ENCODE measurements at regions not wholly inside any gene's neighbourhood (a gene's known extent, or its start where the extent isn't known, plus 50 kb on each side); places are given as distances from the start of the nearest gene placed in this dataset.

DNA sequence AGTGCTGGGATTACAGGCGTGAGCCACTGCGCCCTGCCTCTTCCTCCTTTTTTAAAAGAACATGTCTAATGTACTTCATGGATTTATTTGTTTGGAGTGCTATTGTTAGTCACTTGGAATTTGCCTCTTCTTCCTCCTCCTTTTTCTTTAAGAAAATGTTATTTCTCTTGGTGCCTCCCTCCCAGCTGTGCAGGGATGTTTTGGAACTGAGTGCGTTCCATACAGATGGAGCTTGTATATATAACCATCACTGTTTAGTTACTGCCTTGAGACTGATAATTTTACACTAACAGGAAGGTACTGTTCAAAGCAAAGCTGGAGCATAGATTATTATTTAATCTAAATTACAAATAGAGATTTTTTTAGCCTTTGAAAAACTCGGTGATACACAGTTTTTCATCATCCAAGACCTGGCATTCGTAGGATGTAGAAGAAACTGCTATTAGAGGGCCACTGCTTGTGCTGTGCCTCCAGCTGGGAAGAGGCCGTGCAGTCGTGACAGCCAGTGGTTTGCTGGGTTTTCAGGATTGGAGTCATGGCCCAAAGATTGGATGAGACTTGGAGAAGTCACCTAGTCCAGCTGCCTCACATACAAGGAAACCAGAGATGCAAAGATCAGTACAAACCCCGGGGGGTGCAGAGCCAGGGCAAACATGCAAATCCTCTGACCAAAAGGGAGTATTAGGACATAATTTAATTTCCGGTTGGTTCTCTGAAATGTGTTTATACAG, 123.1 kb downstream of the PLEKHG1 start:
- no peak for TF ChIP-seq POLR2A (IDR thresholded peaks at IDR 0.05)
- TF ChIP-seq, protein P1, sequence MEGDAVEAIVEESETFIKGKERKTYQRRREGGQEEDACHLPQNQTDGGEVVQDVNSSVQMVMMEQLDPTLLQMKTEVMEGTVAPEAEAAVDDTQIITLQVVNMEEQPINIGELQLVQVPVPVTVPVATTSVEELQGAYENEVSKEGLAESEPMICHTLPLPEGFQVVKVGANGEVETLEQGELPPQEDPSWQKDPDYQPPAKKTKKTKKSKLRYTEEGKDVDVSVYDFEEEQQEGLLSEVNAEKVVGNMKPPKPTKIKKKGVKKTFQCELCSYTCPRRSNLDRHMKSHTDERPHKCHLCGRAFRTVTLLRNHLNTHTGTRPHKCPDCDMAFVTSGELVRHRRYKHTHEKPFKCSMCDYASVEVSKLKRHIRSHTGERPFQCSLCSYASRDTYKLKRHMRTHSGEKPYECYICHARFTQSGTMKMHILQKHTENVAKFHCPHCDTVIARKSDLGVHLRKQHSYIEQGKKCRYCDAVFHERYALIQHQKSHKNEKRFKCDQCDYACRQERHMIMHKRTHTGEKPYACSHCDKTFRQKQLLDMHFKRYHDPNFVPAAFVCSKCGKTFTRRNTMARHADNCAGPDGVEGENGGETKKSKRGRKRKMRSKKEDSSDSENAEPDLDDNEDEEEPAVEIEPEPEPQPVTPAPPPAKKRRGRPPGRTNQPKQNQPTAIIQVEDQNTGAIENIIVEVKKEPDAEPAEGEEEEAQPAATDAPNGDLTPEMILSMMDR (IDR thresholded peaks at IDR 0.05): no peak
- intact Hi-C loops (cut with DNase I): no loop called here
- Histone ChIP-seq H3K36me3 (no peaks in the 10 kb centered on the region), H3K9me3 (no peaks in the 10 kb centered on the region), H3K27ac (no peak overlapping the region), H3K27me3 (no peaks in the 10 kb centered on the region), H3K4me3 (replicated peaks in 1 of 3) (no peak overlapping the region), H3K4me1 (peaks cover 11 to 12% of the 10 kb centered on the region in 2 donors)
- no peak for DNase-seq
- 84 to 90% methylated on average over 9 of the region's 9 CpGs for WGBS, 2 donors

DNA sequence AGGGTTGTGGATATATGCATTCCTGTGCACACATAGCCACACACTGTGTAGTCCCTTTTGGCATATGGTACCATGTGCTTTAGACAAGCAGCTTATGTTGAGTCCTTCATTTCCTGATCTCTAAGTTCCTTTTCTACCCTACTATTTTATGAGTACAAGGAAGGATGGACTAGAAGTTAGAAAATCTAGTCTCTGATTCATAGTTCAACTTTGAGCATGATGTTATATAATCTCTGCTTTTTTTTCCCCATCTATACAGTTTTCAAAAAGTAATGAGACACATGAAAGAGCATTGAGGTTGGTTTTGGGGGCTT, 123.6 kb downstream of the PLEKHG1 start:
- TF ChIP-seq, protein P1 (IDR thresholded peaks at IDR 0.05): no peak
- TF ChIP-seq POLR2A (IDR thresholded peaks at IDR 0.05): no peak
- Histone ChIP-seq H3K9me3 (no peaks in the 10 kb centered on the region), H3K27me3 (no peaks in the 10 kb centered on the region), H3K27ac (no peak overlapping the region), H3K36me3 (no peaks in the 10 kb centered on the region), H3K4me1 (peaks cover 11 to 12% of the 10 kb centered on the region in 2 donors), H3K4me3 (replicated peaks in 1 of 3) (no peak overlapping the region)
- no peak for DNase-seq
- intact Hi-C loops (cut with DNase I): no loop called here

DNA sequence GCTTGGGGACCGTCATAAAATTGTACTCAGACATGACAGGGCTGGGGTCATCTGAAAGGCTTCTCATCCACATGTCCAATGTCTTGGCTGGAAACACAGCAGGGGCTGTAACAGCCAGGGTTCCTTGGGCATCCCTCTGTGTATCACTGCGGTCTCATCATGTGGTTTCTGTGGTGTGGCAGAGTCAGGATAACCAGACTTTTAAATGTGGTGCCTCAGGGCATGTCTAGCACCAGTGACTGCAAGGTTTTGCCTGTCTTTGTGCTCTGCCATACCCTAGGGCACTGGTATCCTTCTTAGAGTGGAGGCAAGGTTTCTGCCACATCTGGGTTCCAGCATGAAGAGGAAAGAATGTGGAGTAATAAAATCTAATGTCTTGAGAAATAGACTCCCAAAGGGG, 124.2 kb downstream of the PLEKHG1 start:
- intact Hi-C loops (cut with DNase I): no loop called here
- no peaks in the 10 kb centered on the region for H3K27me3 ChIP-seq
- TF ChIP-seq, protein P1 (IDR thresholded peaks at IDR 0.05): no peak
- no peak for TF ChIP-seq POLR2A (IDR thresholded peaks at IDR 0.05)
- H3K4me1 ChIP-seq: peaks cover 11 to 12% of the 10 kb centered on the region in 2 donors
- H3K36me3 ChIP-seq: no peaks in the 10 kb centered on the region
- no peak for DNase-seq
- WGBS, 2 donors: 64 to 74% methylated on average over 2 of the region's 2 CpGs
- no peak overlapping the region for H3K27ac ChIP-seq
- no peak overlapping the region for H3K4me3 ChIP-seq (replicated peaks in 1 of 3)
- no peaks in the 10 kb centered on the region for H3K9me3 ChIP-seq

DNA sequence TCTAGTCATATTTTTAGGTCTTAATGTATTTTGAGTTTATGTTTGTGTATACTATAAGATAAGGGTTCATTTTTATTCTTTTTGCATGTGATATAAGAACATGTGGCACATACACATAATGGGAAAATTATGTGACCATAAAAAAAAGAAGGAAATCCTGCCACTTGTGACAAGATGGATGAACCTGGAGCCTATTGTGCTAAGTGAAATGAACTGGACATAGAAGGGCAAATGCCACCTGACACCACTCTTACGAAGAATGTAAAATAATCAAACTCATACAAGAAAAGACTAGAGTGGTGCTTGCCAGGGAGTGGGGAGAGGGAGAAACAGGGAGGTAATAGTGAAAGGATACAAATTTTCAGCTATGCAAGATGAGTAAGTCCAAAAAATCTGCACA, 126.1 kb downstream of the PLEKHG1 start:
- Histone ChIP-seq H3K27ac (no peak overlapping the region), H3K4me3 (replicated peaks in 1 of 3) (no peak overlapping the region), H3K27me3 (no peaks in the 10 kb centered on the region), H3K9me3 (no peaks in the 10 kb centered on the region), H3K36me3 (no peaks in the 10 kb centered on the region), H3K4me1 (peaks cover 4 to 5% of the 10 kb centered on the region in 2 donors)
- WGBS, 2 donors: 70 to 71% methylated on average over 1 of the region's 1 CpG
- no peak for DNase-seq
- TF ChIP-seq, protein P1 (IDR thresholded peaks at IDR 0.05): no peak
- no peak for TF ChIP-seq POLR2A (IDR thresholded peaks at IDR 0.05)
- intact Hi-C loops (cut with DNase I): no loop called here

- Histone ChIP-seq H3K4me3 (replicated peaks in 1 of 3) (no peak overlapping the region), H3K36me3 (no peaks in the 10 kb centered on the region), H3K27me3 (no peaks in the 10 kb centered on the region), H3K27ac (no peak overlapping the region), H3K4me1 (peaks cover 5 to 8% of the 10 kb centered on the region in 2 donors), H3K9me3 (no peaks in the 10 kb centered on the region)
- TF ChIP-seq, protein P1 (IDR thresholded peaks at IDR 0.05): no peak
- no peak for TF ChIP-seq POLR2A (IDR thresholded peaks at IDR 0.05)
- WGBS, 2 donors: 93 to 96% methylated on average over 7 of the region's 7 CpGs
- DNase-seq: no peak
- intact Hi-C loops (cut with DNase I): no loop called here
These were observed 129.6 kb downstream of the PLEKHG1 start for GRCh38 chr6:150729188-150729748.
